Colonic mucosa (tissue), 4 donors: ENCODE measurements at regions not wholly inside any gene's neighbourhood (a gene's known extent, or its start where the extent isn't known, plus 50 kb on each side); places are given as distances from the start of the nearest gene placed in this dataset.
"Not testable (repeated sequence)": the region's sequence is repeated elsewhere in the genome, so short reads cannot be mapped to it uniquely, and the experiment has no call there.

Experiments used
- DNase-seq: peaks from one replicate; pipeline ENCODE4 v3.0.0-alpha.2; 2020
- H3K27ac ChIP-seq: fragments of 200-600 bp; one replicate; pipeline ENCODE4 v1.8.0; 2021
- H3K27me3 ChIP-seq: fragments of 200-600 bp; one replicate; pipeline ENCODE4 v1.8.0; 2021
- H3K36me3 ChIP-seq: fragments of 200-600 bp; one replicate; pipeline ENCODE4 v1.8.0; 2021
- H3K4me1 ChIP-seq: fragments of 200-600 bp; one replicate; pipeline ENCODE4 v1.8.0; 2021; ENCODE audit warnings: mild to moderate bottlenecking
- H3K4me3 ChIP-seq: fragments of 200-600 bp; one replicate; pipeline ENCODE4 v1.8.0; 2021
- H3K9ac ChIP-seq, 2 donors: one replicate each; pipeline ENCODE4 v1.7.0; 2013; ENCODE audit warnings: control low read depth in 2 of 2, low read depth in 2 of 2, low read length in 2 of 2
- H3K9me3 ChIP-seq: fragments of 200-600 bp; one replicate; pipeline ENCODE4 v1.8.0; 2021
- intact Hi-C: fragments of 100-400 bp; cut with DNase I; formaldehyde crosslinking; loops from one replicate; pipeline ENCODE4 v1.14.1; 2022
- TF ChIP-seq, protein P1 (sequence below): fragments of 200-600 bp; IDR thresholded peaks from one replicate; pipeline ENCODE4 v1.8.0; 2022; ENCODE audit warnings: antibody characterized with exemption, mild to moderate bottlenecking
- donor health status: healthy.
- donor health status: DM: no; HTN: no; CAD: no.
- donor health status: DM: no; HTN: no; CAD: no.

GRCh38 chr3:124056846-124057245 is 64.9 kb upstream of the ROPN1 start:
- intact Hi-C loops, result no loop called here
- TF ChIP-seq, protein P1, sequence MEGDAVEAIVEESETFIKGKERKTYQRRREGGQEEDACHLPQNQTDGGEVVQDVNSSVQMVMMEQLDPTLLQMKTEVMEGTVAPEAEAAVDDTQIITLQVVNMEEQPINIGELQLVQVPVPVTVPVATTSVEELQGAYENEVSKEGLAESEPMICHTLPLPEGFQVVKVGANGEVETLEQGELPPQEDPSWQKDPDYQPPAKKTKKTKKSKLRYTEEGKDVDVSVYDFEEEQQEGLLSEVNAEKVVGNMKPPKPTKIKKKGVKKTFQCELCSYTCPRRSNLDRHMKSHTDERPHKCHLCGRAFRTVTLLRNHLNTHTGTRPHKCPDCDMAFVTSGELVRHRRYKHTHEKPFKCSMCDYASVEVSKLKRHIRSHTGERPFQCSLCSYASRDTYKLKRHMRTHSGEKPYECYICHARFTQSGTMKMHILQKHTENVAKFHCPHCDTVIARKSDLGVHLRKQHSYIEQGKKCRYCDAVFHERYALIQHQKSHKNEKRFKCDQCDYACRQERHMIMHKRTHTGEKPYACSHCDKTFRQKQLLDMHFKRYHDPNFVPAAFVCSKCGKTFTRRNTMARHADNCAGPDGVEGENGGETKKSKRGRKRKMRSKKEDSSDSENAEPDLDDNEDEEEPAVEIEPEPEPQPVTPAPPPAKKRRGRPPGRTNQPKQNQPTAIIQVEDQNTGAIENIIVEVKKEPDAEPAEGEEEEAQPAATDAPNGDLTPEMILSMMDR, result no peak
- H3K27ac ChIP-seq, result no peak overlapping the region
- H3K36me3 ChIP-seq, result no peaks in the 10 kb centered on the region
- no peaks in the 10 kb centered on the region for H3K9me3 ChIP-seq
- no peak overlapping the region for H3K9ac ChIP-seq
- no peaks in the 10 kb centered on the region for H3K4me1 ChIP-seq
- no peak overlapping the region for H3K4me3 ChIP-seq
- H3K27me3 ChIP-seq, result no peaks in the 10 kb centered on the region
- DNase-seq, result no peak

DNA sequence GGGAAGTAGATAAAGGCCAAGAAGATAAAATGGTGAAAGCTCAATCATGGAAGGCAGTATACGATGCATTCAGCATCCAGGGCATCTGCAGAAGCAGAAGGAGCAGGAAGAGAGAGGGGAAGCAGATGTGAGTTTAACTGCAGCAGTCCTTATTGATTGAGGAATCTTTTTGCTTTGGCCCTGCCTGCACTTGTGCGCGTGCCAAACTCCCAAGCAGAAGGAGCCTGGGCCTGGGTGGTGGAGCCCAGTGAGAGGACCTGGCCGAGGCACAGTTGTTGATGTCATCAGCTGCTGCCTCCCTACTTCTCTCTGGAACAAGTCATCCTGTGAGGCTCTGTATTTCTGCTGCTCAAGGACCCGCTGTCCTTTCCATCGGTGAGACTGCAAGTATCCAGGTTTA is 65.5 kb upstream of the ROPN1 start:
- Histone ChIP-seq H3K4me1 (no peaks in the 10 kb centered on the region), H3K27ac (no peak overlapping the region), H3K4me3 (no peak overlapping the region), H3K9ac (no peak overlapping the region), H3K27me3 (no peaks in the 10 kb centered on the region), H3K9me3 (no peaks in the 10 kb centered on the region), H3K36me3 (no peaks in the 10 kb centered on the region)
- intact Hi-C loops, result no loop called here
- TF ChIP-seq, protein P1, result no peak
- no peak for DNase-seq

DNA sequence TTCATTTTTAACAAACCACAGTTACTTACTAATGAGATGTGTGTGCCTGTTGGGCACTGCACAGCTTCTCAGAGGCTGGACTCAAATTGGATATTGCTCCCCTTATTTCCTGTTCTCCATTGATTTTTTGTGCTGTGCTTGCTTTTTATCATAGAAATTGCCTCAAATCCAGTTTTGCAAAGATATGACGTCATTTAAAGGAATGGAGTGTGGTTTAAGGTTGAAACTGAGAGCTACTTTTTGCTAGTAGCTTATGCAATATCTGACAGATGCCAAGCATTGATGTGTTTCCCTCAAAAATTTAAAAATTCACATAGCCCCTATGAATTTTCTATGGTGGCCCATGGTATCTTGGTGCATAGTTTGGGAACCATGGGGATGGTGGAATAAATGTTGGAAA is 67.7 kb upstream of the ROPN1 start:
- Histone ChIP-seq H3K36me3 (no peaks in the 10 kb centered on the region), H3K4me1 (no peaks in the 10 kb centered on the region), H3K9me3 (no peaks in the 10 kb centered on the region), H3K9ac (no peak overlapping the region), H3K4me3 (no peak overlapping the region), H3K27me3 (no peaks in the 10 kb centered on the region), H3K27ac (no peak overlapping the region)
- DNase-seq, result no peak
- intact Hi-C loops, result no loop called here
- TF ChIP-seq, protein P1, result no peak

- Histone ChIP-seq H3K36me3 (no peaks in the 10 kb centered on the region), H3K27ac (no peak overlapping the region), H3K4me3 (no peak overlapping the region), H3K4me1 (no peaks in the 10 kb centered on the region), H3K27me3 (no peaks in the 10 kb centered on the region), H3K9me3 (no peaks in the 10 kb centered on the region), H3K9ac (no peak overlapping the region)
- intact Hi-C loops, result no loop called here
- TF ChIP-seq, protein P1, result no peak
- DNase-seq, result no peak
These were observed 71.4 kb upstream of the ROPN1 start for GRCh38 chr3:124063197-124063909.

- TF ChIP-seq, protein P1, result no peak
These were observed 72.1 kb upstream of the ROPN1 start for GRCh38 chr3:124064050-124064449.

DNA sequence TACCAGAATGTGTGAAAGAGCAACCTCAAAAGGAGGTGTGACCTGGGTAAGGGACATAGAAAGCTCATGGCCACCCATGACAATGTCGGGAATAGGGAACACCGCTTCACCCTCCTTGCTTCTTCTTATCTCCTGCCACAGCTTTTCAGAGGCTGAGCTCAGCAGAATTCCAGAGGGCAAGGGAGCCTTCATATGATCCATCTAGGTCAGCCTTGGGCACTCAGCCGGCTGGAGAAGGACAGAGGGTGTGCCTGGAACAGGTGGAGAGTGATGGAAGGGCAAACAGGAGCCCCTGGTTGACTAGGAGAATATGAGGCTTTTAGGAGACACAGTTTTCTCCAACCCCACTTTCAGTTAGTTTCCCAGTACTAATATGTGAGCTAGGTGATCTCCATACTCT is 74.6 kb upstream of the ROPN1 start:
- H3K9me3 ChIP-seq, H3K27me3 ChIP-seq, H3K4me1 ChIP-seq, H3K36me3 ChIP-seq, intact Hi-C loops, DNase-seq, H3K9ac ChIP-seq, H3K27ac ChIP-seq, H3K4me3 ChIP-seq: not testable (repeated sequence)

More at GRCh38 chr3:124064050-124064449, 72.1 kb upstream of the ROPN1 start:
- no peak for DNase-seq
- H3K36me3 ChIP-seq, result no peaks in the 10 kb centered on the region
- H3K9me3 ChIP-seq, result no peaks in the 10 kb centered on the region
- no peak overlapping the region for H3K4me3 ChIP-seq
- no peak overlapping the region for H3K9ac ChIP-seq
- H3K4me1 ChIP-seq, result no peaks in the 10 kb centered on the region
- H3K27ac ChIP-seq, result no peak overlapping the region
- intact Hi-C loops, result no loop called here
- no peaks in the 10 kb centered on the region for H3K27me3 ChIP-seq

GRCh38 chr3:124069706-124070105 is 77.8 kb upstream of the ROPN1 start:
- H3K4me3 ChIP-seq, H3K9ac ChIP-seq, intact Hi-C loops, DNase-seq, H3K36me3 ChIP-seq, H3K27me3 ChIP-seq, H3K9me3 ChIP-seq, H3K27ac ChIP-seq, H3K4me1 ChIP-seq: not testable (repeated sequence)

DNA sequence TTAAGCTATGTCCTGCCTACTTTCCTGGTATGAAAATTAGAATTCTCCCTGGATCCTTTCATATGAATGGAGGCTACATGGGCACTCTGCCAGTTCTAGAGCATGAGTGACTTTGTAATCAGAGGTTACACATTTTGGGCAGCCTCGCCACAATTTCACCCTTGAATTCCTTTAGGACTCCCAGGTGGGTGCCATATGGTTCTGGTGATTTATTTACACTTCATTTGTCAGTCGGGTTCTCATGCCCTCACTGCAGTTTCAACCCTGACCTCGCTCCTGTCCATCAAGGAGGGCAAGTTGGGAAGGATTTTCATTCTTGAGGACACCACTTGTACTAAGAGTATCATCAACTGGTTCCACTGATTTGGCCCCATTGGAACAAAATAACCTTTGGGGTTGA is 83.2 kb upstream of the ROPN1 start:
- not testable (repeated sequence) for H3K27ac ChIP-seq, H3K9ac ChIP-seq, DNase-seq, H3K36me3 ChIP-seq, H3K4me3 ChIP-seq, H3K4me1 ChIP-seq, H3K27me3 ChIP-seq, H3K9me3 ChIP-seq
- intact Hi-C loops, result loop anchor here (5.0 kb wide), 1 partner anchor 58 kb away; no protein-coding TSS in a partner anchor
